GM12875 (cell line): ENCODE measurements at regions not wholly inside any gene's neighbourhood (a gene's known extent, or its start where the extent isn't known, plus 50 kb on each side); places are given as distances from the start of the nearest gene placed in this dataset.

Experiments
- H3K4me3 ChIP-seq: one replicate; pipeline ENCODE4 v1.5.1; 2011; ENCODE audit warnings: low read depth, low read length, control low read depth
- TF ChIP-seq, protein P1 (sequence below): IDR thresholded peaks from 2 replicates; pipeline ENCODE4 v1.5.1; 2011; ENCODE audit warnings: low read depth, mild to moderate bottlenecking, control low read depth, inconsistent platforms, low read length, moderate library complexity, borderline replicate concordance; ENCODE audit not compliant: insufficient read depth

DNA sequence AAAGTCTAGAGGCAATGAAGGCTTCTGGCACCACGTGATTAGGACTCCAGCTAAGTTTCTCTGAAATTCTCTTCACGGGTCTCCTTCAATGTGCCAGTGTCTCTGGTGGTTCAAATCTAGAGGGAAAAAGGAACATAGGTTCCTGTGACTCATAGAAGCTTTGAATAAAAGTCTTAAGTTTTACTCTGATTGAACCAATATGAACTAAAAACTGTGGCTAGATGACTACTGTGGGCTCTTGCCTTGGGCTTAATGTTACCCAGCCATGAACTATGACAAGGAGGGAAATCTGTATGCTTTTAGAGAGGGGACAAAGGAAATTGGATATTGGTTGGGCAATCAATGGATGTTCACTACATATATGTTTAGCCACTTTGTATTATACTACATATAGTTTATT, 49.9 kb upstream of the TEX13D start:
- no peak overlapping the region for H3K4me3 ChIP-seq
- TF ChIP-seq, protein P1, sequence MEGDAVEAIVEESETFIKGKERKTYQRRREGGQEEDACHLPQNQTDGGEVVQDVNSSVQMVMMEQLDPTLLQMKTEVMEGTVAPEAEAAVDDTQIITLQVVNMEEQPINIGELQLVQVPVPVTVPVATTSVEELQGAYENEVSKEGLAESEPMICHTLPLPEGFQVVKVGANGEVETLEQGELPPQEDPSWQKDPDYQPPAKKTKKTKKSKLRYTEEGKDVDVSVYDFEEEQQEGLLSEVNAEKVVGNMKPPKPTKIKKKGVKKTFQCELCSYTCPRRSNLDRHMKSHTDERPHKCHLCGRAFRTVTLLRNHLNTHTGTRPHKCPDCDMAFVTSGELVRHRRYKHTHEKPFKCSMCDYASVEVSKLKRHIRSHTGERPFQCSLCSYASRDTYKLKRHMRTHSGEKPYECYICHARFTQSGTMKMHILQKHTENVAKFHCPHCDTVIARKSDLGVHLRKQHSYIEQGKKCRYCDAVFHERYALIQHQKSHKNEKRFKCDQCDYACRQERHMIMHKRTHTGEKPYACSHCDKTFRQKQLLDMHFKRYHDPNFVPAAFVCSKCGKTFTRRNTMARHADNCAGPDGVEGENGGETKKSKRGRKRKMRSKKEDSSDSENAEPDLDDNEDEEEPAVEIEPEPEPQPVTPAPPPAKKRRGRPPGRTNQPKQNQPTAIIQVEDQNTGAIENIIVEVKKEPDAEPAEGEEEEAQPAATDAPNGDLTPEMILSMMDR, result no peak
